ENCODE measurements at regions not wholly inside any gene's neighbourhood (a gene's known extent, or its start where the extent isn't known, plus 50 kb on each side); places are given as distances from the start of the nearest gene placed in this dataset.

GRCh38 chr18:5738526-5738925, 156.8 kb downstream of the TMEM200C start:
- H3K9me3 ChIP-seq: no peaks in the 10 kb centered on the region
- ATAC-seq: no peak
- H3K4me1 ChIP-seq (ENCODE audit: low read depth): no peaks in the 10 kb centered on the region
- no peak overlapping the region for H3K4me3 ChIP-seq
- no peaks in the 10 kb centered on the region for H3K36me3 ChIP-seq (ENCODE audit: low read depth)
- intact Hi-C loops (cut with DNase I, micrococcal nuclease): no loop called here
- TF ChIP-seq CTCF (IDR thresholded peaks at IDR 0.05): no peak
- no peak for DNase-seq

GRCh38 chr18:5732318-5732717, 163.0 kb downstream of the TMEM200C start:
- Histone ChIP-seq H3K36me3 (ENCODE audit: low read depth) (no peaks in the 10 kb centered on the region), H3K9me3 (no peaks in the 10 kb centered on the region), H3K4me1 (ENCODE audit: low read depth) (no peaks in the 10 kb centered on the region), H3K4me3 (no peak overlapping the region)
- intact Hi-C loops (cut with DNase I, micrococcal nuclease): no loop called here
- DNase-seq (no peak), ATAC-seq (no peak)
- no peak for TF ChIP-seq CTCF (IDR thresholded peaks at IDR 0.05)

GRCh38 chr18:5729983-5730699, 165.2 kb downstream of the TMEM200C start:
- peak in 1 of 3 donors; percentile 7 for DNase-seq

GRCh38 chr18:5728531-5728930, 166.8 kb downstream of the TMEM200C start:
- ATAC-seq (no peak), DNase-seq (no peak)
- Histone ChIP-seq H3K36me3 (ENCODE audit: low read depth) (no peaks in the 10 kb centered on the region), H3K4me3 (no peak overlapping the region), H3K4me1 (ENCODE audit: low read depth) (no peaks in the 10 kb centered on the region), H3K9me3 (no peaks in the 10 kb centered on the region)
- TF ChIP-seq CTCF (IDR thresholded peaks at IDR 0.05): no peak
- intact Hi-C loops (cut with DNase I, micrococcal nuclease): no loop called here

More at GRCh38 chr18:5729983-5730699, 165.2 kb downstream of the TMEM200C start:
- Histone ChIP-seq H3K4me1 (ENCODE audit: low read depth) (no peaks in the 10 kb centered on the region), H3K9me3 (no peaks in the 10 kb centered on the region), H3K36me3 (ENCODE audit: low read depth) (no peaks in the 10 kb centered on the region), H3K4me3 (no peak overlapping the region)
- intact Hi-C loops (cut with DNase I, micrococcal nuclease): no loop called here
- ATAC-seq: peak; percentile 21
- TF ChIP-seq CTCF (IDR thresholded peaks at IDR 0.05): no peak

- ATAC-seq (no peak), DNase-seq (no peak)
- Histone ChIP-seq H3K9me3 (no peaks in the 10 kb centered on the region), H3K36me3 (ENCODE audit: low read depth) (no peaks in the 10 kb centered on the region), H3K4me1 (ENCODE audit: low read depth) (no peaks in the 10 kb centered on the region), H3K4me3 (no peak overlapping the region)
- intact Hi-C loops (cut with DNase I, micrococcal nuclease): no loop called here
- TF ChIP-seq CTCF (IDR thresholded peaks at IDR 0.05): no peak
Observed at GRCh38 chr18:5726011-5726410, 169.3 kb downstream of the TMEM200C start.

- TF ChIP-seq CTCF (IDR thresholded peaks at IDR 0.05): no peak
- intact Hi-C loops (cut with DNase I, micrococcal nuclease): no loop called here
- ATAC-seq (no peak), DNase-seq (no peak)
- no peak overlapping the region for H3K4me3 ChIP-seq
- no peaks in the 10 kb centered on the region for H3K36me3 ChIP-seq (ENCODE audit: low read depth)
- H3K4me1 ChIP-seq (ENCODE audit: low read depth): no peaks in the 10 kb centered on the region
- H3K9me3 ChIP-seq: no peaks in the 10 kb centered on the region
Observed at GRCh38 chr18:5721924-5722323, 173.4 kb downstream of the TMEM200C start.
